A172 (cell line): ENCODE measurements at regions not wholly inside any gene's neighbourhood (a gene's known extent, or its start where the extent isn't known, plus 50 kb on each side); places are given as distances from the start of the nearest gene placed in this dataset.

Experiments
- DNase-seq: peaks from one replicate; pipeline ENCODE4 v3.0.0-alpha.2; 2015; ENCODE audit warnings: low spot score

GRCh38 chr20:22431419-22431818 lies 153.0 kb downstream of the FOXA2 start:
- no peak for DNase-seq

- DNase-seq: no peak
Observed at GRCh38 chr20:22430746-22431168, 153.6 kb downstream of the FOXA2 start.

- DNase-seq: peak; percentile 40
Observed at GRCh38 chr20:22430154-22430745, 154.1 kb downstream of the FOXA2 start.

- DNase-seq: no peak
Observed at GRCh38 chr20:22429175-22430153, 154.9 kb downstream of the FOXA2 start.

- no peak for DNase-seq
Observed at GRCh38 chr20:22428051-22428450, 156.3 kb downstream of the FOXA2 start.

GRCh38 chr20:22426772-22427171 lies 157.6 kb downstream of the FOXA2 start:
- DNase-seq: no peak

- DNase-seq: no peak
Observed at GRCh38 chr20:22425344-22426295, 158.8 kb downstream of the FOXA2 start.

GRCh38 chr20:22423190-22423832 lies 161.1 kb downstream of the FOXA2 start:
- no peak for DNase-seq

- DNase-seq: no peak
Observed at GRCh38 chr20:22420116-22420598, 164.2 kb downstream of the FOXA2 start.

GRCh38 chr20:22418738-22419137 lies 165.6 kb downstream of the FOXA2 start:
- no peak for DNase-seq

GRCh38 chr20:22414305-22414742 lies 170.0 kb downstream of the FOXA2 start:
- peak; percentile 13 for DNase-seq

GRCh38 chr20:22412977-22413868 lies 171.1 kb downstream of the FOXA2 start:
- no peak for DNase-seq

GRCh38 chr20:22411627-22412450 lies 172.5 kb downstream of the FOXA2 start:
- DNase-seq: peak; percentile 82

GRCh38 chr20:22411286-22411626 lies 173.1 kb downstream of the FOXA2 start:
- no peak for DNase-seq

GRCh38 chr20:22410556-22411130 lies 173.7 kb downstream of the FOXA2 start:
- DNase-seq: no peak

- DNase-seq: no peak
Observed at GRCh38 chr20:22408521-22409402, 175.6 kb downstream of the FOXA2 start.

- no peak for DNase-seq
Observed at GRCh38 chr20:22407237-22408193, 176.9 kb downstream of the FOXA2 start.
